ENCODE measurements at regions not wholly inside any gene's neighbourhood (a gene's known extent, or its start where the extent isn't known, plus 50 kb on each side); places are given as distances from the start of the nearest gene placed in this dataset.

DNA sequence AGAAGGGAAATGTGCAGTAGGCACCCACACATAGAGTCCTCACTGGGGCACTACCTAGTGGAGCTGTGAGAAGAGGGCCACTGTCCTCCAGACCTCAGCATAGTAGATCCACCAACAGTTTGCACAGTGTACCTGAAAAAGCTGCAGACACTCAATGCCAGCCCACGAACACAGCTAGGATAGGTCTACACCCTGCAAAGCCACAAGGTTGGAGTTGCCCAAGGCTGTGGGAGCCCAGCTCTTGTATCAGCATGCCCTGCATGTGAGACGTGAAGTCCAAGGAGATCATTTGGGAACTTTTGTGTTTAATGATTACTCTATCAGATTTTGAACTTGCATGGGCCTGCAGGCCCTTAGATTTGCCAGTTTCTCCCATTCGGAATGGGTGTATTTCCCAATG lies 299.4 kb upstream of the OLFM3 start:
- Histone ChIP-seq H3K23me2 (ENCODE audit: low read depth, low read length) (no peaks in the 10 kb centered on the region), H3K56ac (replicated peaks; ENCODE audit: insufficient read length, low read depth, low read length) (no peak overlapping the region), H4K91ac (replicated peaks; ENCODE audit: insufficient read length, low read length) (no peak overlapping the region), H3K18ac (ENCODE audit: extremely low read depth, low read length) (no peak overlapping the region), H3K79me1 (ENCODE audit: low read depth, low read length) (no peaks in the 10 kb centered on the region), H2BK5ac (ENCODE audit: low read depth, low read length) (no peak overlapping the region), H2BK20ac (ENCODE audit: low read length) (no peak overlapping the region), H2AFZ (ENCODE audit: low read length) (no peak overlapping the region), H3K23ac (ENCODE audit: insufficient read length) (no peak overlapping the region), H3K9me3 (ENCODE audit: insufficient read depth in 2 of 2, low read depth in 1 of 2, low read length in 1 of 2) (no peaks in the 10 kb centered on the region), H3K79me2 (ENCODE audit: control insufficient read depth in 1 of 2, insufficient read depth in 2 of 2, low read length in 2 of 2) (no peaks in the 10 kb centered on the region), H3K27me3 (replicated peaks in 1 of 4; ENCODE audit: control insufficient read depth in 3 of 4, extremely low read depth in 1 of 4, insufficient read depth in 3 of 4, low read length in 3 of 4) (no peaks in the 10 kb centered on the region), H3K4me1 (replicated peaks in 1 of 4; ENCODE audit: control insufficient read depth in 3 of 4, insufficient read depth in 4 of 4, low read length in 3 of 4) (no peaks in the 10 kb centered on the region), H2BK15ac (ENCODE audit: low read length) (no peak overlapping the region), H3K27ac (ENCODE audit: low read depth, low read length) (no peak overlapping the region), H2BK12ac (ENCODE audit: low read depth, low read length) (no peak overlapping the region), H4K5ac (ENCODE audit: insufficient read length, low read depth, low read length) (no peak overlapping the region), H3K4me3 (ENCODE audit: extremely low read depth in 1 of 4, insufficient read depth in 2 of 4, low read depth in 3 of 4, low read length in 4 of 4) (no peak overlapping the region), H3K9ac (replicated peaks in 1 of 4; ENCODE audit: extremely low read depth in 1 of 4, low read depth in 3 of 4, low read length in 3 of 4) (no peak overlapping the region), H2AK5ac (ENCODE audit: low read depth, low read length) (no peak overlapping the region), H3K4ac (replicated peaks; ENCODE audit: insufficient read length, low read depth, low read length) (no peak overlapping the region), H3K4me2 (ENCODE audit: insufficient read depth in 1 of 2, low read depth in 2 of 2, low read length in 2 of 2) (no peak overlapping the region), H3K36me3 (ENCODE audit: control insufficient read depth in 2 of 4, insufficient read depth in 4 of 4, low read length in 3 of 4) (no peaks in the 10 kb centered on the region), H2BK120ac (replicated peaks; ENCODE audit: low read depth, low read length) (no peak overlapping the region), H3K14ac (ENCODE audit: insufficient read length) (no peak overlapping the region), H4K8ac (ENCODE audit: extremely low read depth, insufficient read depth, low read length) (no peak overlapping the region), H4K20me1 (replicated peaks in 1 of 2; ENCODE audit: control insufficient read depth in 1 of 2, insufficient read depth in 2 of 2, low read length in 2 of 2) (no peaks in the 10 kb centered on the region)
- ChIA-PET POLR2A (ENCODE audit: partially characterized antibody) (no interaction called here), CTCF (ENCODE audit: partially characterized antibody) (no interaction called here)
- FAIRE-seq (no peak), DNase-seq (ENCODE audit: low read depth in 1 of 2, low spot score in 2 of 2) (no peak)
- TF ChIP-seq CBX8 (IDR thresholded peaks at IDR 0.05; ENCODE audit: borderline replicate concordance, low read depth, low read length), result no peak
- no peak for TF ChIP-seq SUZ12 (IDR thresholded peaks at IDR 0.05; ENCODE audit: low read length)
- TF ChIP-seq POLR2A (IDR thresholded peaks at IDR 0.05; ENCODE audit: control extremely low read depth in 1 of 2, low read depth in 2 of 2, low read length in 2 of 2), result no peak
- 95% methylated on average over 3 of the region's 3 CpGs; no CpG with 5 or more reads in 1 of the 2 experiments for WGBS, 2 experiments (ENCODE audit: extremely low coverage in 1 of 2, insufficient coverage in 1 of 2, insufficient read length in 1 of 2, insufficient replicate concordance in 2 of 2, low coverage in 1 of 2, low lambda C conversion rate in 2 of 2, missing lambda C conversion rate in 1 of 2)

Data from H1 (cell line).